ENCODE measurements at regions not wholly inside any gene's neighbourhood (a gene's known extent, or its start where the extent isn't known, plus 50 kb on each side); places are given as distances from the start of the nearest gene placed in this dataset.

- no peak for TF ChIP-seq POLR2A (IDR thresholded peaks at IDR 0.05)
- TF ChIP-seq CTCF (IDR thresholded peaks at IDR 0.05) = no peak
- H3K4me1 ChIP-seq = no peaks in the 10 kb centered on the region
- H3K9me3 ChIP-seq = no peaks in the 10 kb centered on the region
- no peak overlapping the region for H3K4me3 ChIP-seq
- H3K27me3 ChIP-seq = no peaks in the 10 kb centered on the region
- no peak overlapping the region for H3K27ac ChIP-seq
- no peak for DNase-seq
- no peaks in the 10 kb centered on the region for H3K36me3 ChIP-seq
- intact Hi-C loops (cut with DNase I; ENCODE audit: low total_unique reads) = no loop called here
Measured at GRCh38 chr12:78431931-78432330, 432.6 kb upstream of the SYT1 start.

GRCh38 chr12:78439666-78440065, 424.9 kb upstream of the SYT1 start:
- H3K36me3 ChIP-seq = no peaks in the 10 kb centered on the region
- H3K4me3 ChIP-seq = no peak overlapping the region
- no peaks in the 10 kb centered on the region for H3K4me1 ChIP-seq
- H3K9me3 ChIP-seq = no peaks in the 10 kb centered on the region
- H3K27me3 ChIP-seq = no peaks in the 10 kb centered on the region
- intact Hi-C loops (cut with DNase I; ENCODE audit: low total_unique reads) = no loop called here
- no peak for DNase-seq
- H3K27ac ChIP-seq = no peak overlapping the region
- TF ChIP-seq POLR2A (IDR thresholded peaks at IDR 0.05) (no peak), CTCF (IDR thresholded peaks at IDR 0.05) (no peak)

- intact Hi-C loops (cut with DNase I; ENCODE audit: low total_unique reads) = no loop called here
- no peaks in the 10 kb centered on the region for H3K27me3 ChIP-seq
- H3K4me1 ChIP-seq = no peaks in the 10 kb centered on the region
Measured at GRCh38 chr12:78441737-78442453, 422.7 kb upstream of the SYT1 start.

GRCh38 chr12:78442454-78442801, 422.1 kb upstream of the SYT1 start:
- TF ChIP-seq CTCF (IDR thresholded peaks at IDR 0.05) (no peak), POLR2A (IDR thresholded peaks at IDR 0.05) (no peak)
- Histone ChIP-seq H3K27me3 (no peaks in the 10 kb centered on the region), H3K36me3 (no peaks in the 10 kb centered on the region), H3K9me3 (no peaks in the 10 kb centered on the region), H3K4me3 (no peak overlapping the region), H3K4me1 (no peaks in the 10 kb centered on the region), H3K27ac (no peak overlapping the region)
- intact Hi-C loops (cut with DNase I; ENCODE audit: low total_unique reads) = no loop called here
- DNase-seq = no peak

More at GRCh38 chr12:78441737-78442453, 422.7 kb upstream of the SYT1 start:
- no peaks in the 10 kb centered on the region for H3K36me3 ChIP-seq
- TF ChIP-seq POLR2A (IDR thresholded peaks at IDR 0.05) = no peak
- no peak for TF ChIP-seq CTCF (IDR thresholded peaks at IDR 0.05)
- no peak for DNase-seq
- no peak overlapping the region for H3K4me3 ChIP-seq
- no peak overlapping the region for H3K27ac ChIP-seq
- H3K9me3 ChIP-seq = no peaks in the 10 kb centered on the region

- H3K27ac ChIP-seq = no peak overlapping the region
- H3K27me3 ChIP-seq = no peaks in the 10 kb centered on the region
- intact Hi-C loops (cut with DNase I; ENCODE audit: low total_unique reads) = no loop called here
- H3K4me3 ChIP-seq = no peak overlapping the region
- H3K9me3 ChIP-seq = no peaks in the 10 kb centered on the region
- no peak for DNase-seq
- no peaks in the 10 kb centered on the region for H3K4me1 ChIP-seq
- H3K36me3 ChIP-seq = no peaks in the 10 kb centered on the region
- TF ChIP-seq POLR2A (IDR thresholded peaks at IDR 0.05) = no peak
- TF ChIP-seq CTCF (IDR thresholded peaks at IDR 0.05) = no peak
Measured at GRCh38 chr12:78446555-78446954, 418.0 kb upstream of the SYT1 start.
